ENCODE measurements at regions not wholly inside any gene's neighbourhood (a gene's known extent, or its start where the extent isn't known, plus 50 kb on each side); places are given as distances from the start of the nearest gene placed in this dataset.

DNA sequence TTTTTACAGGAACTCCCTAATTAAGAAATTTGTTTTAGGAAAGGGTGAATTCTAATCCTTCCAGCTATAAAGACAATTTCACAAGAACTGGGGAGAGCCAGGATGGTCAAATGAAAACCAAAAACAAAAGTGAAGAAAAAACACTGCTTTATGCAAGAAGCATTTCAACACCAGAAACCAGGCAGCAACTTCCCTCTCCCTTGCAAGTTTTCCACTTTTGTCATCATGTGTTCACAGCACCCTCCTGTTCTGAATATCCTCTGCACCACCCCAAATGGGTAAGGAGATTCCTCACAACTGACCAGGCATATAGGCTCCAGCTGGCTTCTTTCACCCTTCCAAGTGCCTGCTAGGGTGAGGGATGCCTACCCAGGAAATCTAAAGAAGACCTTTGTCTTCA lies 328.1 kb downstream of the TBC1D4 start:
- H3K4me2 ChIP-seq (ENCODE audit: insufficient read depth, low read length): no peak overlapping the region
- intact Hi-C loops (cut with micrococcal nuclease) (no loop called here), in situ Hi-C loops (cut with MboI) (no loop called here)
- FAIRE-seq: no peak
- no peak overlapping the region for H3K27ac ChIP-seq (ENCODE audit: extremely low read depth, low read depth, low read length)
- TF ChIP-seq MTA3 (IDR thresholded peaks at IDR 0.05; ENCODE audit: borderline replicate concordance) (no peak), BRD9 (IDR thresholded peaks at IDR 0.05; ENCODE audit: low read depth, partially characterized antibody) (no peak), SMAD4 (CRISPR knock-in tag; conservative IDR thresholded peaks at IDR 0.05) (no peak), RBM25 (IDR thresholded peaks at IDR 0.05; ENCODE audit: low read depth, low read length, severe bottlenecking) (no peak), ZNF707 (CRISPR knock-in tag; conservative IDR thresholded peaks at IDR 0.05) (no peak), ZNF511 (CRISPR knock-in tag; IDR thresholded peaks at IDR 0.05) (no peak), ZNF274 (IDR thresholded peaks at IDR 0.05; ENCODE audit: borderline replicate concordance, low read depth, low read length) (no peak), GABPA (tag; conservative IDR thresholded peaks at IDR 0.05; ENCODE audit: low read depth) (no peak), PRMT5 (CRISPR knock-in tag; IDR thresholded peaks at IDR 0.05) (no peak), POLR2B (IDR thresholded peaks at IDR 0.05; ENCODE audit: low read depth, partially characterized antibody) (no peak), HOXB6 (CRISPR knock-in tag; IDR thresholded peaks at IDR 0.05; ENCODE audit: borderline replicate concordance) (no peak)
- CTCF ChIA-PET (ENCODE audit: low intra/inter-chr PET ratio): no interaction called here
- H3K9me3 ChIP-seq (replicated peaks; ENCODE audit: control insufficient read depth, insufficient read depth, low read depth, low read length): no peaks in the 10 kb centered on the region
- no peak overlapping the region for H3K4me3 ChIP-seq
- H3K36me3 ChIP-seq (ENCODE audit: control insufficient read depth, insufficient read depth, low read length): no peaks in the 10 kb centered on the region
- POLR2A ChIA-PET: no interaction called here
- H3K79me2 ChIP-seq (ENCODE audit: control insufficient read depth, insufficient read depth, low read length): no peaks in the 10 kb centered on the region
- no peaks in the 10 kb centered on the region for H3K9me1 ChIP-seq (ENCODE audit: control insufficient read depth, insufficient read depth, low read length)
- no peaks in the 10 kb centered on the region for H3K27me3 ChIP-seq (ENCODE audit: control insufficient read depth in 2 of 2, insufficient read depth in 2 of 2, low read length in 2 of 2)
- no peak overlapping the region for H3K9ac ChIP-seq (ENCODE audit: insufficient read depth in 1 of 2, low read depth in 2 of 2, low read length in 2 of 2)
- no peak for DNase-seq (ENCODE audit: extremely low read depth in 1 of 4, low spot score in 3 of 4)
- BruUV-seq (replicated peaks): no TSS peak
- H4K20me1 ChIP-seq (replicated peaks; ENCODE audit: control insufficient read depth, insufficient read depth, low read length): no peaks in the 10 kb centered on the region
- no peak for ATAC-seq
- no peaks in the 10 kb centered on the region for H3K4me1 ChIP-seq (replicated peaks in 1 of 2; ENCODE audit: control insufficient read depth in 2 of 2, insufficient read depth in 2 of 2, low read length in 2 of 2)
- H2AFZ ChIP-seq (ENCODE audit: low read depth, low read length): no peak overlapping the region

Measured in K562 (cell line).